GM21381 (cell line): ENCODE measurements at regions not wholly inside any gene's neighbourhood (a gene's known extent, or its start where the extent isn't known, plus 50 kb on each side); places are given as distances from the start of the nearest gene placed in this dataset.

Experiments used
- ATAC-seq: cut with Tn5 transposase; IDR thresholded peaks from one replicate; pipeline ENCODE4 v1.9.1; 2021; ENCODE audit warnings: mild to moderate bottlenecking, moderate library complexity; ENCODE audit not compliant: unreplicated experiment

GRCh38 chr9:1461812-1462211, 411.7 kb downstream of the DMRT2 start:
- ATAC-seq: no peak

GRCh38 chr9:1462626-1463308, 412.6 kb downstream of the DMRT2 start:
- ATAC-seq: no peak

- ATAC-seq: peak; percentile 79
These were observed 419.8 kb downstream of the DMRT2 start for GRCh38 chr9:1469996-1470395.

GRCh38 chr9:1473956-1474634, 423.9 kb downstream of the DMRT2 start:
- ATAC-seq: no peak

DNA sequence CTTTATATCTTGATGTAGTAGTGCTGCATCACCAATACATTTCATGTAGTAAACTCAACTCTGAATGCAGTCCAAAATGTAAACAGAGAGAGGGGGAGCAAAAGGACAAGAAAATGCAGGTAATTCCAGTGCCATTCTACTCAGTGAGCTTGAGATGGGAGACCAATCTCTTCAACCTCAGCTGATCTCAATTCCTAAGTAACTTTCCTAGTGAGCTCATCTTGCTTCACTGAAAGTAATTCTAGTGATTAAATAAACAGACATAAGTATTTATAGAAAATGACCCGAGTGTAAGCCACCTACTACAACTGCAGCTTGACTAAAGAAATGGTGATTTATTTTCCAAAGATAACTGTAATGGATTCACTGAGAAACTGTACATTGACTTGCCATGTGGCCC, 424.5 kb downstream of the DMRT2 start:
- no peak for ATAC-seq

DNA sequence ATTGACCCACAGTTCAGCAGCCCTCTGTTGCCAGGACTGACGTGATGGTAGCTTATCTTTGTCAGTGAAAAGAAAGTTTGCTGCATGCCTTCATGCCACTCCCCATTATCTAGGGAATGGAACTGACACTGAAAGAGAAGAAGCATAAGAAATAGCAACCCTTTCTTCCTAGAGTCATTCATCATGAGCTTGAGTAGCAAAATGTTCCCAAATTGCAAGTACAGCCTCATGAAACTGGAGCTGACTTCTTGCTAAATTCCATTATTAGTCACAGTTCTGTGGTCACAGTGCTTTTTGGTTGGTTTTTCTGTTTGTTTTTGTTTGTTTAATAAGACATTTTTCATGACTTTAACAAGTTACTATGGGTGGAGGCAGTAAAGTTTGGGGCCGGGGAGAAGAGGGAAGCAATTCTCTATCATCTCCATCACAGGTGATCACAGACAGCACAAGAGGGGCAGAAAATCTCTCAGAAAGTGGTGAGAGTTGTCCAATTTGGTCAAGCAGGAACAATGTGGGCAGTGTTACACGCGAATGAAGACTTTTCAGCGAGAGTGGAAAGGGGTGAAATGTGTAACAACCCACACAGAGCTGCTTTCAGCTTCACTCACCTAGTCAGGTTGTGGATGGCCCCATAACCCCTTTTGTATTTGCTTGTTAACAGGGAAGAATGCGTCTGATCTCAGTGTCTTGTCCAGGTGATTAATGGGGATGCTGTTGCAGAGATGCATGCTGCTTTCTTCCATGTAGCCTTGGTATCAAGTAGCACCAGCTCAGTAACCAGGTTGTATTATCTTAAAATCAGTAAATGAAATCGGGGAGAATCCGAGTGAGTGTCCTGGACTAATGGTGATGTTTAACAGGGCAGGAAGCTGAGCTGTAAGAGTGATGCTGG, 440.4 kb downstream of the DMRT2 start:
- peak; percentile 64 for ATAC-seq

- no peak for ATAC-seq
These were observed 442.0 kb downstream of the DMRT2 start for GRCh38 chr9:1492156-1492555.

DNA sequence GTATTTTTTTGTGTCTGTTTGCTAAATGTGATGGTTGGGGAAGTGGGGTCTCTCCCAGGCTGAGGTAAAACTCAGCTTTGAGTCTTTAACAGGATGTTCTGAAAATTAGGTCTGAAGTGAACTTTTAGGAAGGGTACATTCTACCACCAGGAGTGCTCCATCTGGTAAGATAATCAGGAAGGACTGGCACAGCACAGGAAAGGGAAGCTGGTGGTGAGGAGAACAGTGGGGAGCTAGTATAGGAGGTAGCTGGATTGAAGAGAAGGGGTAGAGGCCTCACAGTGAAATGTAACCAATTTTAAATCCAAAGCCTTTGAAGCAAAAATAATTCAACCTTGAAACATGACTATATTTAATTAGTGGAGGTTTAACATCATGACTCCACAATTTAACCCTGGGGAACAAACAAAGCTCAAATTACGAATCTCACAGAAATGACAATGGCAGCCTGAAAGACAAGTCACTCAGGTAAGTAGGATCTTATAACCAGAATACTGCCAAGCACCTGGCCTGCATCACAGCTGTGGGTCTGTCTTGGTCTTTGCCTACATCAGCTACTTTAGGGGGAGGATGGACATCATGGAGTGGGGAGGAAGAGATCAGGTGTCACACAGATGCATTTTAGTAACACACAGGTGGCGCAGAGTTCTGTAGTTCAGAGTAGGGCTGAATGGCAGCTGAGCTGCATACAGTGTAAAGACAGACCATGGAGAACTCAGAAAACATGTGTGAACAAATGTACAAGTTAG, 445.3 kb downstream of the DMRT2 start:
- ATAC-seq: no peak

DNA sequence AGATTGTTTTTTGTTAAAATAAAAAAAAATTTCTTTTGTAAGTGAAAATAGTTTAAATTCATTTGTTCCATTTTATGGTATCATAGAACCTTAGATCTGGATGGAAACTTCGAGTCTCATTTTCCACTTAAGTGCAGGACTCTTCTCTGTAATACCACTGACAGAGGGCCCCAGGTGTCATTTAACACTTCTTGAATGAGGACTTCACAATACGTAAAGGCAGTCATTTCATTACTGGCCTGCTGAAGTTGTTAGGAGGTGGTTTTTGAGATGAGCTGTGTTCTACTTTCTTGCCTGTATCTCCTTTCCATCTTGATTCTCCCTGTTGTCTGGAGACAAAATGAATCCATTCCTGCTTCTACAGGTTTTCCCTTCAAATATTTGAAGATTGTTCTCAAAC, 455.3 kb downstream of the DMRT2 start:
- no peak for ATAC-seq

- ATAC-seq: no peak
These were observed 460.6 kb downstream of the DMRT2 start for GRCh38 chr9:1510712-1511111.

DNA sequence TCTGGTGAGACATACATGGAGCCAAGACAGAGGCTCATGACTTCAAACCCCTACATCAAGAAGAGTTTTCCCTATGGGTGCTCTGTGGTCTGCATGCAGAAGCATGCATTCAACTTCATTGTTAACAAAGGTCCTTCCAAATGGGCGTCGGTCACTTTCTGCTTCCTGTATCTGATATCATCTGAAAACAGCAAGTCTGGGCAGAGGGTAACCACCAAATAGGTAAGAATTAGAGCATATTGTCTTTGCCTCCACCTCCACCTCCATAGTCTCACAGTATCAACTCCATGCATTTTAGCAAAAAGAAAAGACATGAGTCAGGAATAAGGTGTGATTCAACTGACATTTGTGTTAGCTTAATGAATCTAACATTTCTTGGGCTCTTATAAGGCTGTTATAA, 462.9 kb downstream of the DMRT2 start:
- ATAC-seq: no peak

DNA sequence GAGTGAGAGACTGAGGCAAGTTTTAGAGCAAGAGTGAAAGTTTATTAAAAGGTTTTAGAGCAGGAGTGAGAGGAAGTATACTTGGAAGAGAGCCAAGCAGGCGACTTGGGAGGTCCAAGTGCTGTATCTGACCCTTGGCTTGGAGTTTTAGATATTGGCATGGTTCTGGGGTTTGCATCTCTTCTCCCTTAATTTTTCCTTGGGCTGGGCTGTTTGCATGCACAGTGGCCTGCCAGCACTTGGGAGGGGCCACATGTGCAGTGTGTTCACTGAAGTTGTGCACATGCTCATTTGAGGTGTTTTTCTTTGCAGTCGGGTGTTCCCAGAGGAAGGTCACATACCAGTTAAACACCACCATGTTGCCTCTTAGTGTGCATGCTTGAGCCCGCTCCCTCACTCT, 464.1 kb downstream of the DMRT2 start:
- no peak for ATAC-seq

GRCh38 chr9:1514776-1515363, 464.7 kb downstream of the DMRT2 start:
- no peak for ATAC-seq

- no peak for ATAC-seq
These were observed 465.4 kb downstream of the DMRT2 start for GRCh38 chr9:1515557-1515956.

DNA sequence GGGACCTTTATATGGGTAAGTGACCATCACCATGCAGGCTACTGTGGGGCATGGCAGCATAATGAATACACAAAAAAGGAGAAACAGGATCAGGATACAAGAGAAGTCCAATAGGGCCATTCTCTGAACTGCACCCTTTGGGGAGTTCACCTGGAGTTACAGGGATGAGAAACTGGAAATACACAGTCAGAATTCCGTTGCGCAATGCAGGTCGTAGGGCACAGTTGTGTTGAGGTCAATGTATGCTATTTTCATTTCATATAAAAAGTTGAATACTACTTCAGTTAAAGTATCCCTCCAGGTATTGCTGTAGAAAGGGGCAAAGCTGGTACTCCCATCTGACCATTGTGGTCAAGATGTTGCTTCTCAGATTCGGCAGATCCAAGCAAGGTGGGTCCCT, 471.4 kb downstream of the DMRT2 start:
- ATAC-seq: no peak

GRCh38 chr9:1522219-1522767, 472.1 kb downstream of the DMRT2 start:
- peak; percentile 72 for ATAC-seq

- ATAC-seq: no peak
These were observed 478.3 kb downstream of the DMRT2 start for GRCh38 chr9:1528456-1528855.

DNA sequence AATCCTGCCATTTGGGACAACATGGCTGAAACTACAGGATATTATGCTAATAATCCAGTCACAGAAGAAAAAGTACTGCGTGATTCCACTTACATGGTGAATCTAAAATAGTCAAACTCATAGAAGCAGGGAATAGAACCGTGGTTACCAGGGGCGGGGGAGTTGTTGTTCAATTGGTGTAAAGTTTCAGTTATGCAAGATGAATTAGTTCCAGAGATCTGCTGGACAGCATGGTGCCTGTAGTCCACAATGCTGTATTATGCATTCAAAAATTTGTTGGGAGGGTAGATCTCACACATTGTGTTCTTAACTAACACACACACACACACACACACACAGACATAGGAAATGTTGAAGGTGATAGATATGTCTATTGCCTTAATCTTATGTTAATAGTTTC, 480.5 kb downstream of the DMRT2 start:
- no peak for ATAC-seq

- no peak for ATAC-seq
These were observed 481.3 kb downstream of the DMRT2 start for GRCh38 chr9:1531424-1531823.

- no peak for ATAC-seq
These were observed 482.0 kb downstream of the DMRT2 start for GRCh38 chr9:1532171-1532570.
